ENCODE measurements at regions not wholly inside any gene's neighbourhood (a gene's known extent, or its start where the extent isn't known, plus 50 kb on each side); places are given as distances from the start of the nearest gene placed in this dataset.

DNA sequence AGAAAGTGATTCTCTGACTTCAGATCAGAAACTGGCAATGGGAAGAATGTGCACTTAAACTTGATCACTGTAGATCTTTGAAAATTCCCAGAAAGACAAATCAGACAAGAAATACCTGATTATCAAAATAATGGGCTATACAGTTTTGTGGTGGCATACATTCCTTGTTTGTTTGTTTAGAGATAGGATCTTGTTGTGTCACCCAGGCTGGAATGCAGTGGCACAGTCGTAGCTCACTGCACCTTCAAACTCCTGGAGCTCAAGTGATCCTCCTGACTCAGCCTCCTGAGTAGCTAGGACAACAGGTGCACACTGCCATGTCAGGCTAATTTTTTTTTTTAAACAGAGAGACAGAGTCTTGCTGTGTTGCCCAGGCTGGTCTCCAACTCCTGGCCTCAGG lies 81.0 kb upstream of the SPRY1 start:
- Histone ChIP-seq H3K4me2 (ENCODE audit: low read length) (no peak overlapping the region), H3K4me1 (ENCODE audit: insufficient read depth, low read length) (no peaks in the 10 kb centered on the region), H3K4me3 (ENCODE audit: insufficient read depth, low read depth, low read length) (no peak overlapping the region), H4K20me1 (ENCODE audit: insufficient read depth, low read length) (no peaks in the 10 kb centered on the region), H3K36me3 (ENCODE audit: insufficient read depth, low read length) (no peaks in the 10 kb centered on the region), H3K9ac (ENCODE audit: low read length) (no peak overlapping the region), H3K27ac (ENCODE audit: low read depth, low read length) (no peak overlapping the region), H2AFZ (ENCODE audit: low read depth, low read length) (no peak overlapping the region), H3K9me3 (ENCODE audit: insufficient read depth, low read depth, low read length) (no peaks in the 10 kb centered on the region), H3K27me3 (ENCODE audit: insufficient read depth, low read length) (no peaks in the 10 kb centered on the region), H3K79me2 (ENCODE audit: insufficient read depth, low read length) (no peaks in the 10 kb centered on the region)
- no peak for TF ChIP-seq EZH2 (IDR thresholded peaks at IDR 0.05; ENCODE audit: insufficient read depth, low read length)
- TF ChIP-seq, protein P1, sequence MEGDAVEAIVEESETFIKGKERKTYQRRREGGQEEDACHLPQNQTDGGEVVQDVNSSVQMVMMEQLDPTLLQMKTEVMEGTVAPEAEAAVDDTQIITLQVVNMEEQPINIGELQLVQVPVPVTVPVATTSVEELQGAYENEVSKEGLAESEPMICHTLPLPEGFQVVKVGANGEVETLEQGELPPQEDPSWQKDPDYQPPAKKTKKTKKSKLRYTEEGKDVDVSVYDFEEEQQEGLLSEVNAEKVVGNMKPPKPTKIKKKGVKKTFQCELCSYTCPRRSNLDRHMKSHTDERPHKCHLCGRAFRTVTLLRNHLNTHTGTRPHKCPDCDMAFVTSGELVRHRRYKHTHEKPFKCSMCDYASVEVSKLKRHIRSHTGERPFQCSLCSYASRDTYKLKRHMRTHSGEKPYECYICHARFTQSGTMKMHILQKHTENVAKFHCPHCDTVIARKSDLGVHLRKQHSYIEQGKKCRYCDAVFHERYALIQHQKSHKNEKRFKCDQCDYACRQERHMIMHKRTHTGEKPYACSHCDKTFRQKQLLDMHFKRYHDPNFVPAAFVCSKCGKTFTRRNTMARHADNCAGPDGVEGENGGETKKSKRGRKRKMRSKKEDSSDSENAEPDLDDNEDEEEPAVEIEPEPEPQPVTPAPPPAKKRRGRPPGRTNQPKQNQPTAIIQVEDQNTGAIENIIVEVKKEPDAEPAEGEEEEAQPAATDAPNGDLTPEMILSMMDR (IDR thresholded peaks at IDR 0.05; ENCODE audit: insufficient read depth, low read depth, low read length): no peak
- FAIRE-seq (no peak), DNase-seq (ENCODE audit: low read depth) (no peak)
- no peak overlapping the region for H3K27ac Mint-ChIP-seq (ENCODE audit: unreplicated experiment)
- H3K9me3 Mint-ChIP-seq (ENCODE audit: unreplicated experiment): no peaks in the 10 kb centered on the region
- no peak overlapping the region for H3K4me3 Mint-ChIP-seq (ENCODE audit: unreplicated experiment)
- H3K27me3 Mint-ChIP-seq (ENCODE audit: low read depth, unreplicated experiment): no peaks in the 10 kb centered on the region
- peaks cover 7% of the 10 kb centered on the region for H3K4me1 Mint-ChIP-seq (ENCODE audit: low read depth, unreplicated experiment)
- H3K36me3 Mint-ChIP-seq (ENCODE audit: low read depth, unreplicated experiment): peaks cover 5% of the 10 kb centered on the region

- FAIRE-seq: no peak
- H3K9ac ChIP-seq (ENCODE audit: low read length): no peak overlapping the region
- H3K4me1 ChIP-seq (ENCODE audit: insufficient read depth, low read length): no peaks in the 10 kb centered on the region
- H3K4me1 Mint-ChIP-seq (ENCODE audit: low read depth, unreplicated experiment): peaks cover 7% of the 10 kb centered on the region
- no peaks in the 10 kb centered on the region for H3K27me3 ChIP-seq (ENCODE audit: insufficient read depth, low read length)
- no peaks in the 10 kb centered on the region for H3K27me3 Mint-ChIP-seq (ENCODE audit: low read depth, unreplicated experiment)
- no peak overlapping the region for H3K4me3 ChIP-seq (ENCODE audit: insufficient read depth, low read depth, low read length)
- H3K79me2 ChIP-seq (ENCODE audit: insufficient read depth, low read length): no peaks in the 10 kb centered on the region
- no peak for DNase-seq (ENCODE audit: low read depth)
- H2AFZ ChIP-seq (ENCODE audit: low read depth, low read length): no peak overlapping the region
- H4K20me1 ChIP-seq (ENCODE audit: insufficient read depth, low read length): no peaks in the 10 kb centered on the region
- H3K9me3 Mint-ChIP-seq (ENCODE audit: unreplicated experiment): peaks cover 3% of the 10 kb centered on the region
- no peak for TF ChIP-seq EZH2 (IDR thresholded peaks at IDR 0.05; ENCODE audit: insufficient read depth, low read length)
- TF ChIP-seq, protein P1 (IDR thresholded peaks at IDR 0.05; ENCODE audit: insufficient read depth, low read depth, low read length): no peak
- no peaks in the 10 kb centered on the region for H3K36me3 ChIP-seq (ENCODE audit: insufficient read depth, low read length)
- H3K27ac Mint-ChIP-seq (ENCODE audit: unreplicated experiment): no peak overlapping the region
- H3K4me3 Mint-ChIP-seq (ENCODE audit: unreplicated experiment): no peak overlapping the region
- no peak overlapping the region for H3K27ac ChIP-seq (ENCODE audit: low read depth, low read length)
- H3K9me3 ChIP-seq (ENCODE audit: insufficient read depth, low read depth, low read length): peaks cover 3% of the 10 kb centered on the region
- H3K36me3 Mint-ChIP-seq (ENCODE audit: low read depth, unreplicated experiment): peaks cover 4% of the 10 kb centered on the region
- no peak overlapping the region for H3K4me2 ChIP-seq (ENCODE audit: low read length)
Observed at GRCh38 chr4:123317211-123317610, 79.4 kb upstream of the SPRY1 start.

DNA sequence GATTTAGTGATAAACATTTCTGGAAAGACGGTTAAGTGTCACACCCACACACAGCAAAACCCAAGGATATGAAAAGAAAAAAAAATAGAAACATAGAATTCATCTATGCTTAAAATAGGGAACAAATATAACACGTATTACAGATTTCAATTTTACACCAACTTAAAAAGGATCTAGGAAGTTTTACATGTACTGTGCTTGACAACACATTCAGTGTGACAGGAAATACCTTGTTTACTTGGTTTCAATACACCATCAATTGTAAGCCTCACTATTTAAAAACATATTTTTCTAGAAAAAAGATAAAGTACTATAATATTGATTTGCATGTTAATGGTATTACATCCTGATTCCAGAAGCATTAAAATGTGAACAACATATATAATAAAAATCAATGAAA lies 77.0 kb upstream of the SPRY1 start:
- no peak for DNase-seq (ENCODE audit: low read depth)

More for the DNA sequence above, 77.0 kb upstream of the SPRY1 start:
- Histone ChIP-seq H3K27me3 (ENCODE audit: insufficient read depth, low read length) (no peaks in the 10 kb centered on the region), H2AFZ (ENCODE audit: low read depth, low read length) (no peak overlapping the region), H3K4me2 (ENCODE audit: low read length) (no peak overlapping the region), H3K79me2 (ENCODE audit: insufficient read depth, low read length) (no peaks in the 10 kb centered on the region), H3K36me3 (ENCODE audit: insufficient read depth, low read length) (no peaks in the 10 kb centered on the region), H3K27ac (ENCODE audit: low read depth, low read length) (no peak overlapping the region), H3K4me3 (ENCODE audit: insufficient read depth, low read depth, low read length) (no peak overlapping the region), H3K4me1 (ENCODE audit: insufficient read depth, low read length) (no peaks in the 10 kb centered on the region), H4K20me1 (ENCODE audit: insufficient read depth, low read length) (no peaks in the 10 kb centered on the region), H3K9ac (ENCODE audit: low read length) (no peak overlapping the region), H3K9me3 (ENCODE audit: insufficient read depth, low read depth, low read length) (peaks cover 3% of the 10 kb centered on the region)
- Mint-ChIP-seq H3K4me3 (ENCODE audit: unreplicated experiment) (no peak overlapping the region), H3K9me3 (ENCODE audit: unreplicated experiment) (peaks cover 3% of the 10 kb centered on the region), H3K27me3 (ENCODE audit: low read depth, unreplicated experiment) (no peaks in the 10 kb centered on the region), H3K36me3 (ENCODE audit: low read depth, unreplicated experiment) (peaks cover 8% of the 10 kb centered on the region), H3K27ac (ENCODE audit: unreplicated experiment) (no peak overlapping the region), H3K4me1 (ENCODE audit: low read depth, unreplicated experiment) (no peaks in the 10 kb centered on the region)
- no peak for TF ChIP-seq EZH2 (IDR thresholded peaks at IDR 0.05; ENCODE audit: insufficient read depth, low read length)
- TF ChIP-seq, protein P1 (IDR thresholded peaks at IDR 0.05; ENCODE audit: insufficient read depth, low read depth, low read length): no peak
- FAIRE-seq: no peak

Data from astrocyte (in vitro differentiated cells and primary cell).